ENCODE measurements at regions not wholly inside any gene's neighbourhood (a gene's known extent, or its start where the extent isn't known, plus 50 kb on each side); places are given as distances from the start of the nearest gene placed in this dataset.

DNA sequence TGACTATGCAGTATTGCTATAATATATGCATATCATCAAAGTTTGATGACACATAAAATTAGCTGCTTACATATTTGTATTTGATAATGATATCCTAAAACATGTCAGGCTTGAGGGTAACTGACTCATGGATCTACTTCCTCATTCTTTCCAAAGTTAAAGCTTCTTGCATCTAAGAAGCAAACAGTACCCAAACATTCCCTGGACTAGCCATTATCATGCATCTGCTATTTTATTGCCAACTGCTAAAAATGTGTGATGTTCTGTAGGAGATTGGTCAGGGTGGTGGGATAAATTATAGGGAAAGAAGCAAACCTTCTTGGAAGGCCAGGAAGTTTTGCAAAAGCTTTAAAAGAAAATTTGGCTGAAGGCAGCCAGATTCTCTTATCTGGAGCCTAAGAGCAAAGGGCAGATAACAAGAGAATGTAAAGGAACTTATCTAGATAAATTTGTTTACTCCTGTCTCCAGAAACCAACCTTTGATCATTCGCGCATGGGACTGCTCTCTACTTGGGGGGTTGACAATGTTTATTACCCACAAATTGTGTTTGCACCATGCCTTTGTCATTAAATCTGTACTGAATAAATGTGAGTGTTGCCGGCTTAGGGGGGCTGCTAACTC is 604.1 kb upstream of the TLE4 start:
- TF ChIP-seq POLR2A (IDR thresholded peaks at IDR 0.05) (no peak), CTCF (IDR thresholded peaks at IDR 0.05) (no peak)
